Activated T-helper 2 cell treated with anti-CD3 and anti-CD28 coated beads, Interferon-gamma antibody, Interleukin-2, Interleukin-4, amounts not matched to agents 10 μg/mL and 5 μg/mL and 100 μg/mL, durations not matched to agents 14 hours and 24 hours and 36 hours (primary cell): ENCODE measurements at regions not wholly inside any gene's neighbourhood (a gene's known extent, or its start where the extent isn't known, plus 50 kb on each side); places are given as distances from the start of the nearest gene placed in this dataset.
"Not testable (repeated sequence)": the region's sequence is repeated elsewhere in the genome, so short reads cannot be mapped to it uniquely, and the experiment has no call there.

Experiments
- DNase-seq: peaks from one replicate; pipeline ENCODE4 v3.0.0; 2021; ENCODE audit warnings: low spot score
- H3K27ac Mint-ChIP-seq: one replicate; pipeline ENCODE4 v1.8.0; 2021; ENCODE audit warnings: mixed read lengths
- H3K27me3 Mint-ChIP-seq: one replicate; pipeline ENCODE4 v1.8.0; 2021; ENCODE audit warnings: low read depth, mixed read lengths
- H3K36me3 Mint-ChIP-seq: one replicate; pipeline ENCODE4 v1.8.0; 2021; ENCODE audit warnings: low read depth, mixed read lengths
- H3K4me1 Mint-ChIP-seq: one replicate; pipeline ENCODE4 v1.8.0; 2021; ENCODE audit warnings: low read depth, mixed read lengths
- H3K4me3 Mint-ChIP-seq: one replicate; pipeline ENCODE4 v1.8.0; 2021; ENCODE audit warnings: low read depth, mild to moderate bottlenecking, moderate library complexity, mixed read lengths
- H3K9me3 Mint-ChIP-seq: one replicate; pipeline ENCODE4 v1.8.0; 2021; ENCODE audit warnings: mixed read lengths
- intact Hi-C: fragments of 100-400 bp; cut with micrococcal nuclease; formaldehyde crosslinking; loops from one replicate; pipeline ENCODE4 v1.15.1; 2023

- no peaks in the 10 kb centered on the region for H3K36me3 Mint-ChIP-seq
- peaks cover 48% of the 10 kb centered on the region for H3K9me3 Mint-ChIP-seq
- intact Hi-C loops, result no loop called here
- no peak overlapping the region for H3K27ac Mint-ChIP-seq
- no peaks in the 10 kb centered on the region for H3K27me3 Mint-ChIP-seq
- H3K4me1 Mint-ChIP-seq, result no peaks in the 10 kb centered on the region
- H3K4me3 Mint-ChIP-seq, result no peak overlapping the region
- no peak for DNase-seq
Observed at GRCh38 chr21:17071093-17071492, 441.8 kb upstream of the CXADR start.

GRCh38 chr21:17081193-17081592 is 431.6 kb upstream of the CXADR start:
- intact Hi-C loops, result no loop called here
- Mint-ChIP-seq H3K36me3 (no peaks in the 10 kb centered on the region), H3K27ac (no peak overlapping the region), H3K9me3 (peaks cover 19% of the 10 kb centered on the region), H3K27me3 (no peaks in the 10 kb centered on the region), H3K4me3 (no peak overlapping the region), H3K4me1 (no peaks in the 10 kb centered on the region)
- no peak for DNase-seq

- Mint-ChIP-seq H3K9me3 (peaks cover 22% of the 10 kb centered on the region), H3K36me3 (no peaks in the 10 kb centered on the region), H3K27me3 (no peaks in the 10 kb centered on the region), H3K4me1 (no peaks in the 10 kb centered on the region), H3K4me3 (no peak overlapping the region), H3K27ac (no peak overlapping the region)
- intact Hi-C loops, result no loop called here
- DNase-seq, result no peak
Observed at GRCh38 chr21:17082843-17083483, 429.9 kb upstream of the CXADR start.

DNA sequence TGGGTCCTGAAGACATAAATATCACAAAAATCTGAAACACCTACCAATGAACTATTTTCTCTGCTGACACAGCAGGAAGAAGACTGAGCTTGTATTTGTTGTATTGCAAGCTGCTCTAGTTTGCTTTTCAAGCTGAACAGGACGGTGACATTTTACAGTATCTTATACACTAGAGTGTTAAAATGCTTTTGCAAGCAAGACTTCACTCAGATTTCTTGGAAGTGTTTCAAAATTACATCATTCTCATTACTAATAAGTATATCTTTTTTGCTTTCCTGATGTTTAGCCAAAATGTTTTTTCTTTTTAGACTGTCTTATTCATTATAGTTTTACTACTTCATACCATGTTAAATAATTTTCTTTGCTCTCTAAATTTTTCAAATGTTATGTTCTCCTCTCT is 427.1 kb upstream of the CXADR start:
- intact Hi-C loops, result no loop called here

DNA sequence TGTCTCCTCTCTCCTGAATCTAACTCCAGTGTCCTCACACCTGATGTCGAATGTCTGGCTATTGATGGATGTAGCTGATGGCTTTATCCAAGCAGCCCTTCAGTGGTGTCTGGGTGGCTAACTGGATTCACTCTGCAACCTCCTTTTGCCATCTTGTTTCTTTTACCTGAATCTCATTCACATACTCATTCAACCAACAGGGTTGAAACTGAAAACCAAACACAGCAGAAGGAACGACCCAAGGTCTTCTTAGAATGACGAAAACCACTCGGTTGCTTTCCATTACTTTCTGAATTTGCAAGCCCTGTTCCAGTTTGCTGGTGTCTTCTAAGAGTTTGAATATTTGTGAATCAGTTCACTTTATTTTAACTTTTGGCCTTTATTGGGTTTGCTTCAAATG is 424.3 kb upstream of the CXADR start:
- Mint-ChIP-seq H3K4me1 (no peaks in the 10 kb centered on the region), H3K4me3 (no peak overlapping the region), H3K27ac (no peak overlapping the region), H3K9me3 (peaks cover 28% of the 10 kb centered on the region), H3K27me3 (no peaks in the 10 kb centered on the region), H3K36me3 (no peaks in the 10 kb centered on the region)
- no peak for DNase-seq
- intact Hi-C loops, result no loop called here

More for the DNA sequence above, 427.1 kb upstream of the CXADR start:
- DNase-seq, result no peak
- H3K27ac Mint-ChIP-seq, result no peak overlapping the region
- H3K36me3 Mint-ChIP-seq, result no peaks in the 10 kb centered on the region
- peaks cover 33% of the 10 kb centered on the region for H3K9me3 Mint-ChIP-seq
- no peaks in the 10 kb centered on the region for H3K4me1 Mint-ChIP-seq
- no peaks in the 10 kb centered on the region for H3K27me3 Mint-ChIP-seq
- H3K4me3 Mint-ChIP-seq, result no peak overlapping the region

- Mint-ChIP-seq H3K4me1 (no peaks in the 10 kb centered on the region), H3K9me3 (peaks cover 28% of the 10 kb centered on the region), H3K36me3 (no peaks in the 10 kb centered on the region), H3K27me3 (no peaks in the 10 kb centered on the region), H3K27ac (no peak overlapping the region), H3K4me3 (no peak overlapping the region)
- intact Hi-C loops, result no loop called here
- no peak for DNase-seq
Observed at GRCh38 chr21:17089091-17089491, 423.8 kb upstream of the CXADR start.

GRCh38 chr21:17101696-17102095 is 411.1 kb upstream of the CXADR start:
- no peaks in the 10 kb centered on the region for H3K4me1 Mint-ChIP-seq
- peaks cover 49% of the 10 kb centered on the region for H3K9me3 Mint-ChIP-seq
- H3K36me3 Mint-ChIP-seq, result no peaks in the 10 kb centered on the region
- no peak overlapping the region for H3K27ac Mint-ChIP-seq
- H3K4me3 Mint-ChIP-seq, result no peak overlapping the region
- intact Hi-C loops, result no loop called here
- no peak for DNase-seq
- H3K27me3 Mint-ChIP-seq, result no peaks in the 10 kb centered on the region

- H3K27me3 Mint-ChIP-seq, result no peaks in the 10 kb centered on the region
- H3K4me1 Mint-ChIP-seq, result no peaks in the 10 kb centered on the region
- no peak overlapping the region for H3K4me3 Mint-ChIP-seq
- intact Hi-C loops, result no loop called here
- no peaks in the 10 kb centered on the region for H3K36me3 Mint-ChIP-seq
- no peak for DNase-seq
- H3K27ac Mint-ChIP-seq, result no peak overlapping the region
- H3K9me3 Mint-ChIP-seq, result peaks cover 66% of the 10 kb centered on the region
Observed at GRCh38 chr21:17105932-17106331, 406.9 kb upstream of the CXADR start.

DNA sequence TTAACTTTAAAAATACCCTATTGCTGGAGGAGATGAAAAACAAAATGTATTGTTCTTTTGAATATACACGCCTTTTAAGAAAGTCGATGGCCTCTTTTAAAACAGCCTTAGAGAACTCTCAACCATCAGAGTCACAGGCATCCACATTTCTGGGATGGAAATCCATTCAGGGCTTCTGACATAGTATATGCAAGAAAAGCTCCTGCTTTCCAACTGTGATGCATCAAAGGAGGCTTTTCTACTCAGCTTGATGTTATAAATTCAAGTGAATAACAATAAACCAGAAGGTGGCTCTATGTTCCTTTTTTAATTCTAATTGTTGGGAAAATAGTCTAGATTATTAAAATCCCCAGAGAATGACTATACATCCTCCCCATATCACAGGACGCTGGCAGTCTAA is 398.8 kb upstream of the CXADR start:
- Mint-ChIP-seq H3K27me3 (no peaks in the 10 kb centered on the region), H3K27ac (no peak overlapping the region), H3K36me3 (no peaks in the 10 kb centered on the region), H3K4me1 (no peaks in the 10 kb centered on the region), H3K9me3 (peaks cover 49% of the 10 kb centered on the region), H3K4me3 (no peak overlapping the region)
- no peak for DNase-seq
- intact Hi-C loops, result no loop called here

DNA sequence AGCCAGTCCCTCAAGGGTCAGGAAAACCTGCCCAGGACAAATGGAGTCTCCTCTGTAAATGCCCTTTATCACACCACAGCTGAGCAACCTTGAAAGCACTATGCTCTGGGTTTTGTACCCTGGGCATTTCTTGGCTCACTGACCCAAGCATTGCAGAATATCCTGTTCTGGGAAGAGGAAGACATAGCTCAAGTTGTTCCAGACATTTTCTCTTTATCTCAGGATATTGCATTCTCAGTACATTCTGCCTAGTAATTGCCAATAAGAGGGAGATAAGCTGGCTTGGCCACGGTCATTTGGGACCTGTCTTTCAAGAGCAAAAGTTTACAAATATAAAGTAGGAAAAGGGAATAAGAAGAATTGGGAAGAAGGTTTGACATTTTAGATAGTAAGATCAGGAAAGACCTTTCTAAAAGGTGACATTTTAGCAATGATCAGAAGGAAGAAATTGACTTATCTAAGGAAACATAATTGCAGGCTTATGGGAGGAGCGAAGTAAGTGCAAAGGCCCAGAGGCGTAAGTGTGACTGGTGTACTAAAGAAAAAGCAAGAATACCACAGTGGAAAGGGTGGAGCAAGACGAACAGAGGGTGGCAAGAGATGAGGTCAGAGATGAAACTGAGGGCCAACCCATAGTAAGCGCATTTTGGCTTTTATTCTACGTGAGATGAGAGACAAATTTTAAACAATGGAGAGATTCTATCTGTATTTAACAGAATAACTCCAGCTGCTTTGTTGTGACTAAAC is 394.0 kb upstream of the CXADR start:
- intact Hi-C loops, result no loop called here
- no peak for DNase-seq
- Mint-ChIP-seq H3K9me3 (peaks cover 33% of the 10 kb centered on the region), H3K4me1 (no peaks in the 10 kb centered on the region), H3K27ac (no peak overlapping the region), H3K4me3 (no peak overlapping the region), H3K36me3 (no peaks in the 10 kb centered on the region), H3K27me3 (no peaks in the 10 kb centered on the region)

GRCh38 chr21:17119466-17120297 is 393.2 kb upstream of the CXADR start:
- Mint-ChIP-seq H3K27ac (no peak overlapping the region), H3K4me3 (no peak overlapping the region), H3K9me3 (peaks cover 33% of the 10 kb centered on the region), H3K36me3 (no peaks in the 10 kb centered on the region), H3K27me3 (no peaks in the 10 kb centered on the region), H3K4me1 (no peaks in the 10 kb centered on the region)
- intact Hi-C loops, result no loop called here
- no peak for DNase-seq

GRCh38 chr21:17127395-17127794 is 385.4 kb upstream of the CXADR start:
- peaks cover 12% of the 10 kb centered on the region for H3K9me3 Mint-ChIP-seq
- H3K27ac Mint-ChIP-seq, H3K4me3 Mint-ChIP-seq, H3K36me3 Mint-ChIP-seq, intact Hi-C loops, DNase-seq, H3K4me1 Mint-ChIP-seq, H3K27me3 Mint-ChIP-seq: not testable (repeated sequence)

DNA sequence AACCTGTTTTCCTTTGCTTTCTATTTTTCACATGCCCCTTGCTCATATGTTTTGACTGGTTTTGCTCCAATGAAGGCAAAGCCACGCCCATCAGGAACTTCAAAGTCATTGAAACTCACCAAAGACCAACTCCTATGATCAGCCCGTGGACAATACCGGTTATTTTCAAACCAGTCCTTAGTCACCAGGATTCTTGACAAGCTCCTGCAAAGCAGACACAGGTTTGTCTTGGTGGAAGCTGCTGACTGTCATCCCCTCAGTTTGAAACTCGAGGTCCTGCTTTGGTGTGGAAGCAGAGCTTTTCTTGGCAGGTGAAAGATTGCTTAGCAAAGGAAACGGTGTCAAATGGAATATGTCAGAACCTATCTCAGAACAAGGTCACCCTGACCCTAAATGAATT is 384.7 kb upstream of the CXADR start:
- Mint-ChIP-seq H3K4me3 (no peak overlapping the region), H3K27me3 (no peaks in the 10 kb centered on the region), H3K9me3 (peaks cover 13% of the 10 kb centered on the region), H3K4me1 (no peaks in the 10 kb centered on the region), H3K27ac (no peak overlapping the region), H3K36me3 (no peaks in the 10 kb centered on the region)
- intact Hi-C loops, result no loop called here
- DNase-seq, result no peak
